Stimulated activated CD4-positive, alpha-beta T cell treated with anti-CD3 and anti-CD28 coated beads, Interleukin-4, amount 100 ng/mL, for 1 hour (primary cell): ENCODE measurements at regions not wholly inside any gene's neighbourhood (a gene's known extent, or its start where the extent isn't known, plus 50 kb on each side); places are given as distances from the start of the nearest gene placed in this dataset.
"Not testable (repeated sequence)": the region's sequence is repeated elsewhere in the genome, so short reads cannot be mapped to it uniquely, and the experiment has no call there.

Experiments used
- DNase-seq: peaks from one replicate; pipeline ENCODE4 v3.0.0-alpha.2; 2020

DNA sequence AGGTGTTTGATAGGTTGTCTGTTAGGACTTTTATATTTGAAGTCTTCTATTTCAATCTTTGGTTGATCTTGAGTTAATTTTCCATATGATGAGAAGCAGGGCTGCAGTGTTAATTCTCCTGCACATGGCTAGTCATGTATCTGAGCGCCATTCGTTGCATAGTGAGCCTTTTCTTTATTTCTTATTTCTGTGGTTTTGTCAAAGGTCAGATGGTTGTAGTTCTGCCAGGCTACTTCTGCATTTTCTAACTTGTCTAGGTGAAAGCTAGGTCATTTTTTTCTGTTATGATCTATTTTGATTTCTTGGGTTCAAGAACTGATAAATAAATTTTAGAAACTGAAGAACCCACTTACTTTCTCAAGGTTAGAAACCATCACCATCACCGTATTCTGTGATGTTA, 56.7 kb downstream of the CCDC74A start:
- no peak for DNase-seq

GRCh38 chr2:131584940-131585339, 57.3 kb downstream of the CCDC74A start:
- no peak for DNase-seq

DNA sequence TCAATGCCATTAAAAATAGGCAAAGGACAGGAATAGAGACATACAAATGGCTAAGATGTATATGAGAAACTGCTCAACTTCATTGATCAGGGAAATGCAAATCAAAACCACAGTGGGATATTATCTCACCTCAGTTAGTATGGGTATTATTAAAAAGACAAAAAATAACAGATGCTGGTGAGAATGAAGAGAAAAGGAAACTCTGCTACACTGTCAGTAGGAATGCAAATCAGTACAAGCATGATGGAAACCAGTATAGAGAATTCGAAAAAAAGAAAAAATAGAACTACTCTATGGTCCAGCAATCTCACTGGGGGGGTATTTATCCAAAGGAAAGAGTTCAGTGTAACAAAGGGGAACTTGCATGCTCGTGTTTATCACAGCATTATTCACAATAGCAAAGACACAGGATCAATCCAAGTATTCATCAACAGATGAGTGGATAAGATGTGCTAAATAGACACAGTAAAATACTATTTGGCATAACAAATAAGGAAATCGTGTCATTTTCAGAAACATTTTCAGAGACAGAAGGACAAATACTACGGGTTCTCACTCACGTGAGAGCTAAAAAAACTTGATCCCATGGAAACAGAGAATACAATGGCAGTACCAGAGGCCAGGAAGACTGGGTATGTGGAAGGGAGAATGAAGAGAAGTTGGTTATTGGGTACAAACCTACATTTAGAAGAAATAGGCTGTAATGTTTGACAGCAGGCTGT, 60.6 kb downstream of the CCDC74A start:
- DNase-seq: no peak

DNA sequence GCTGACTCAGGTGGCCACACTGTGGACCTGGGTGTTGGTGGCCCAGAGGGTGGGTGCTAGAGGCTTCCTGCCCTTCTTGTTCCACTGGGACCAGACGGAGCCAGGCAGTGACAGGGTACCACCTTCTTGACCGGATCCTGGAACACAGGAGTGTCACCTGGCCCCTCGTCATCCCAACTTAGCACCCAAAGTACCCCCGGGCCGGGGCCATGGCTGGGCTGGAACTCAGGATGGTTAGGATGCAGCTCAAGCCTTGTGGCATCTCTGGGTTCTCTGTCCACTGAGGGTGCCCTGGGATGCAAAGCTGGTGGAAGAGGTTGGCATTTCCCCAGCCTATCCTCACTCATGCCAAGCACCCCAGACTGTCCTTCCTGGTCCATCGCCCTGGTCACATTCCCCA, 61.4 kb downstream of the CCDC74A start:
- not testable (repeated sequence) for DNase-seq

- no peak for DNase-seq
Measured at GRCh38 chr2:131590366-131590765, 62.7 kb downstream of the CCDC74A start.

GRCh38 chr2:131590896-131591295, 63.2 kb downstream of the CCDC74A start:
- DNase-seq: no peak

GRCh38 chr2:131596561-131596960, 68.9 kb downstream of the CCDC74A start:
- not testable (repeated sequence) for DNase-seq

GRCh38 chr2:131602444-131602843, 74.8 kb downstream of the CCDC74A start:
- DNase-seq: not testable (repeated sequence)

- DNase-seq: not testable (repeated sequence)
Measured at GRCh38 chr2:131604652-131605051, 77.0 kb downstream of the CCDC74A start.

- DNase-seq: not testable (repeated sequence)
Measured at GRCh38 chr2:131606366-131606765, 78.7 kb downstream of the CCDC74A start.

- DNase-seq: not testable (repeated sequence)
Measured at GRCh38 chr2:131607056-131607455, 79.4 kb downstream of the CCDC74A start.

DNA sequence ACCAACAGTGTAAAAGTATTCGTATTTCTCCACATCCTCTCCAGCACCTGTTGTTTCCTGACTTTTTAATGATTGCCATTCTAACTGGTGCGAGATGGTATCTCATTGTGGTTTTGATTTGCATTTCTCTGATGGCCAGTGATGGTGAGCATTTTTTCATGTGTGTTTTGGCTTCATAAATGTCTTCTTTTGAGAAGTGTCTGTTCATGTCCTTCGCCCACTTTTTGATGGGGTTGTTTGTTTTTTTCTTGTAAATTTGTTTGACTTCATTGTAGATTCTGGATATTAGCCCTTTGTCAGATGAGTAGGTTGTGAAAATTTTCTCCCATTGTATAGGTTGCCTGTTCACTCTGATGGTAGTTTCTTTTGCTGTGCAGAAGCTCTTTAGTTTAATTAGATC, 86.9 kb downstream of the CCDC74A start:
- not testable (repeated sequence) for DNase-seq

- DNase-seq: not testable (repeated sequence)
Measured at GRCh38 chr2:131618320-131618719, 90.6 kb downstream of the CCDC74A start.

DNA sequence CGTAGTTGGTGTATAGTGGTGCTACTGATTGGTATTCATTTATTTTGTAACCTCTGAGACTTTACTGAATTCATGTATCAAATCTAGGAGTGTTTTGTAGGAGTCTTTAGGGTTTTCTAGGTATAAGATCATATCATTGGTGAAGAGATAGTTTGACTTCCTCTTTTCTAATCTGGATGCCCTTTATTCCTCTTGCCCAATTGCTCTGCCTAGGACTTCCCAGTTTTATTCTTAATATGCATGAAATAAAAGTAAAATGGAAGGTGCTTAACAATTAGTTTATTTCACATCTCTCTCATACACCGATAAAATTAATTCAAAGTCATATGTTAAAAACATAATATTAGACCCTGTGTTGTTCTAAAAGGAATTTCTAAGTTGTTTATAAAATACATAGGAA, 95.2 kb downstream of the CCDC74A start:
- not testable (repeated sequence) for DNase-seq

DNA sequence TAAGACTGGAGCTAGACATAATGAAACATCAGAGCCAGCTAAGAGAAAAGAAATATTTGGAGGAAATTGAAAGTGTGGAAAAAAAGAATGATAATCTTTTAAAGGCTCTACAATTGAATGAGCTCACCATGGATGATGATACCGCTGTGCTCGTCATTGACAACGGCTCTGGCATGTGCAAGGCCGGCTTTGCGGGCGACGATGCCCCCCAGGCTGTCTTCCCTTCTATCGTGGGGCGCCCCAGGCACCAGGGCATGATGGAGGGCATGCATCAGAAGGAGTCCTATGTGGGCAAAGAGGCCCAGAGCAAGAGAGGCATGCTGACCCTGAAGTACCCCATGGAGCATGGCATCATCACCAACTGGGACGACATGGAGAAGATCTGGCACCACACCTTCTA, 98.3 kb downstream of the CCDC74A start:
- not testable (repeated sequence) for DNase-seq

DNA sequence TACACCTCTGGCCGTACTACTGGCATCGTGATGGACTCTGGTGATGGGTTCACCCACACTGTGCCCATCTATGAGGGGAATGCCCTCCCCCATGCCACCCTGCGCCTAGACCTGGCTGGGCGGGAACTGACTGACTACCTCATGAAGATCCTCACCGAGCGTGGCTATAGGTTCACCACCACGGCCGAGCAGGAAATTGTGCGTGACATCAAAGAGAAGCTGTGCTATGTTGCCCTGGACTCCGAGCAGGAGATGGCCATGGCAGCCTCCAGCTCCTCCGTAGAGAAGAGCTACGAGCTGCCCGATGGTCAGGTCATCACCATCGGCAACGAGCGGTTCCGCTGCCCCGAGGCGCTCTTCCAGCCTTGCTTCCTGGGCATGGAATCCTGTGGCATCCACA, 98.9 kb downstream of the CCDC74A start:
- not testable (repeated sequence) for DNase-seq

DNA sequence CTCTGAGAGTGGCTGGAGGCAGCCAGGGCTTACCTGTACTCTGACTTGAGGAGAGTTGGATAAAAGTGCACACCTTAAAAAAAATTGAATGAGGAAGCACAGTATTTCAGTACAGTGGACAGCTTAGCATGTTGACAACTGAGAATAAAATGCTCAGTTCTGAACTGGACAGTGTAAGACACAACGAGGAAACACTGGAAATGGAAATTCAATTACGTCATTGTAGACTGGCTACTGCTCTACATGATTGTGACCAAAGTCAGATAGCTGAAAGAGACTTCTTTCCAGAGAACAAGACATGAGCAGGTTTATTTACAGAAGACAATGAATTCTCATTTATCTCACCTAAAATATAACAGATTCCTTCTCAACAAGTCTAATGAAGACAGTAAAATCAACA, 100.1 kb downstream of the CCDC74A start:
- DNase-seq: not testable (repeated sequence)

DNA sequence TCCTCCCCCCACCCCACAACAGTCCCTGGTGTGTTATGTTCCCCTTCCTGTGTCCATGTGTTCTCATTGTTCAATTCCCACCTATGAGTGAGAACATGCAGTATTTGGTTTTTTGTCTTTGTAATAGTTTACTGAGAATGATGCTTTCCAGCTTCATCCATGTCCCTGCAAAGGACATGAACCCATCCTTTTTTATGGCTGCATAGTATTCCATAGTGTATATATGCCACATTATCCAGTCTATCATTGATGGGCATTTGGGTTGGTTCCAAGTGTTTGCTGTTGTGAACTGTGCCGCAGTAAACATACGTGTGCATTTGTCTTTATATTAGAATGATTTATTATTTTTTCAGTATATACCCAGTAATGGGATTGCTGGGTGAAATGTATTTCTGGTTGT, 104.0 kb downstream of the CCDC74A start:
- DNase-seq: not testable (repeated sequence)

GRCh38 chr2:131633405-131633804, 105.7 kb downstream of the CCDC74A start:
- DNase-seq: not testable (repeated sequence)

GRCh38 chr2:131633827-131634695, 106.4 kb downstream of the CCDC74A start:
- DNase-seq: not testable (repeated sequence)

DNA sequence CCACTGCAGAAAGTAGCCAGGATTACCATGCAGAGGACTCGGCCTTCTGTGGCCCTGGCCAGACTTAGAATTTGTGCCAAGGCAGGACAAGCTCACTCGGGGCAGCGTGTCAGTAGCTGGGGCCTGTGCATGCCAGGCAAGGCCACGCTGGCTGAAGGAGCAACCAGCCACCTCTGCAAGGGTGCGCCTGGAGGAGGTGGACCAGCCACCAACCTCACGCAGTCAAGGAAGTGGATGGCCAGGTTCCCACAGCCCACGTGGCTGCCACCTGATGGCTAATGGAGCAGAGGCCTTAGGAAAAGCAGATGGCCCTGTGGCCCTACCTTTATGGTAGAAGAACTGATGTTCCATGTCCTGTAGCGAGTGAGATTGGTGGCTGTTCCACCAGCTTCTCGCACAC, 107.9 kb downstream of the CCDC74A start:
- DNase-seq: no peak

GRCh38 chr2:131636704-131637308, 109.1 kb downstream of the CCDC74A start:
- not testable (repeated sequence) for DNase-seq

- DNase-seq: not testable (repeated sequence)
Measured at GRCh38 chr2:131639001-131639620, 111.4 kb downstream of the CCDC74A start.
